GM19239 (cell line): ENCODE measurements at regions not wholly inside any gene's neighbourhood (a gene's known extent, or its start where the extent isn't known, plus 50 kb on each side); places are given as distances from the start of the nearest gene placed in this dataset.

Source experiments
- DNase-seq: peaks from one replicate; pipeline ENCODE4 v3.0.0; 2011; ENCODE audit warnings: low spot score; ENCODE audit not compliant: insufficient read length
- FAIRE-seq: peaks from 2 replicates; lab custom pipeline; 2011; peaks lifted over from hg19 to GRCh38; lab: Jason Lieb, UNC

GRCh38 chr5:71937921-71938698 lies 169.2 kb upstream of the MAP1B start:
- no peak for FAIRE-seq

DNA sequence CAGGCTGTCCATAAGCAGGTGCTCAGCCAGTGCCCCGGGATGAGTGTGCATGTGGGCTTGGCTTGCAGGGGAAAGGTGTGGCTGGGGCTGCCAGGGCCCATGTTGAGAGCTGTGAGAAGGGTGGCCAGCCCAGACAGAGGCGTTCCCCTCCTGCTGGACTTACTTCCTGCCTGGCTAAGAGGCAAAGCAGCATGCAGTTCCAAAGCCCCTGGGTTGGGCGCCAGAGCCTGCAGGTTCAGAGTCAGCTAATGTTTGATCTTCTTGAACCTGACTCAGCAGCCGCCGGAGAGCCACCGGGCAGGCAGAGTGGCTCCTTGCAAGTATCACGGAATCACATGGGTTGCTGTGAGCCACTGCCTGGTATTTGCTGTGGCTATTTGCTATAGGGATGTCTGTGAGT lies 168.4 kb upstream of the MAP1B start:
- FAIRE-seq = no peak
- no peak for DNase-seq

More at GRCh38 chr5:71937921-71938698, 169.2 kb upstream of the MAP1B start:
- no peak for DNase-seq

DNA sequence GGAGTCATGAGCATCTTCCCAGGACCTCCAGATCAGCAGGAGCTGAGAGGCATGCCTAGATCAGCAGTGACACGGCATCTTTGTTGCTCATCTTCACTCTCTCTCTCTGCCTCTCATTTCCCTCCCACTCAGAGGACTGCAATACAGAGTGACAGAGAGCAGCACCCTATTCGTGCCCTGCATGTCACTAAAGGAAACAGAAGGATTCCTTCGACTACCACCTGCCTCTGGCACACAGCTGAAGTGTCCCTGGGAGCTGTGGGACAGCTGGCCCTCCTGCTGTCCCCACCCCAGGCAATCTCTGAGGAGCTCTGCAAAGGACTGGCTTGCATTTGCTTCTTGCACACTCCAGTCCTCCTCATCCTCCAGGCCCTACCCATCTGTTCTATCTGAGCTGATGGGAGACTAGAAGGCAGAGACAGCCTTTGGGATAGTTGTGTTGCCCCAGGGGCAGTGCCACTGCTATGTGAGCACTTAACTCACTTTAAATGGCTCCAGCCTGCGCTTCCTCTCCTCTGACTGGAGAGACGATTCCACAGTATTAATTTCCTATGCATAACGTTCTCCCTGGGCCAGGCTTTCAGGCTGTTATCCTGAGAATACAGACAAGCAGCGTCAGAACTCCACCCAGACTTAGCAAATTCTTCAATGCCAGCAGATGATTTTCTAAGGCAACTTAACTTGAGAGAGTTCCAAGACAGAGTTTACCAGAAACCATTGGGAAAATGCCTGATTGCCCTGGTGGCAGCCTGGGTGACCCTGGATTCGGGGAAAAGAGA lies 167.6 kb upstream of the MAP1B start:
- DNase-seq = no peak

GRCh38 chr5:71943874-71944273 lies 163.4 kb upstream of the MAP1B start:
- DNase-seq (no peak), FAIRE-seq (no peak)

More for the DNA sequence above, 167.6 kb upstream of the MAP1B start:
- no peak for FAIRE-seq

DNA sequence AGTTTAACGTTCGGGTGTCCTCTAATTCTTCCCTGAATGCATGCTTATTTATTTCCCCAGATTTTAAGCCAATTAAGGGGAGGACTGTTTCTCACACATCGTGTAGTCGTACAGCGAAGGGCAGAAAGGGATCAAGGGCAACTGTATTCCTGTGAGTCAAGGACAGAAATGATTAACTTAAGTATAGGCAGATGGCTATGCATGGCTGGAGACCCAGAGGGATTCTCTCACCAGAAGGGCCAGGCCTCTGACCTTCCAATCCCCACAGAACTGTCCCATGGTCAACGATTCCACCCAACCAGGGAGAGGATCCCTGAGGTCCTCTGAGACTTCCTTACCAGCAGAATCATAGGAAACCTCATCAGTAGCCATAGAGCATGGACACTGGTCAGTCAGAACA lies 161.8 kb upstream of the MAP1B start:
- DNase-seq (no peak), FAIRE-seq (no peak)

DNA sequence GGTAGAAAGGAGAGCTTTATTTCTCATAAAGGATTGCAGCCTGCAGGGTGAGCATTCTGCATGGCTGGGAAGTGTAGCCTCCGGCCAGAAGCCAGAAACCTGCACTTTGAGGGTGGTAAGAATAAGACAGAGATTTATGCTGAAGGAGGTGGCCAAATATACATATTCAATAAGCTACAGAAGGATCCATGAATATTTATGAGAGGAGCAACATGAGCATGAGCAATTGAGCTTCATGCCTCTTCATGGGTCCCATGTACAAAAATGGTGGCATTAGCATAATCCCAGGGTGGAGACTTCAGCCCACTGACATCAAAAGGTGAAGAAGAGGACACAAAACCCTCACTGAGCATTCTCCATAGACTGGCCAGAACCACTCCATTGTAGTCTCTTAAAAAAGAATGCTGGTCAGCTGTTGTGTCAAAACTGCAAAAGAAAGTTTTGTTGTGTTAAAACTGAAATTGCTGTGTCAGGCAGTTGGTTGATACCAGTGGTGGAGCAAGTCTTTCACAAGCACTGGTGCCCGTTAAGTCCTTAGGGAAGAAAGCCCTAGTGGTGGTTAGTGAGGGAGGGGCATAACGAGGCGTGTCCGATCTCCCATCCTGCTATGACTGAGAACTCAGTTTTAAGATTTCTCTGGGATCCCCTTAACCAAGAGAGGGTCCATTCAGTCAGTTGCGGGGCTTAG lies 160.8 kb upstream of the MAP1B start:
- DNase-seq (no peak), FAIRE-seq (no peak)

GRCh38 chr5:71948206-71948605 lies 159.1 kb upstream of the MAP1B start:
- no peak for FAIRE-seq
- DNase-seq = no peak

- FAIRE-seq (no peak), DNase-seq (no peak)
Observed at GRCh38 chr5:71949772-71950171, 157.5 kb upstream of the MAP1B start.

- DNase-seq = no peak
- FAIRE-seq = no peak
Observed at GRCh38 chr5:71953866-71954265, 153.4 kb upstream of the MAP1B start.

DNA sequence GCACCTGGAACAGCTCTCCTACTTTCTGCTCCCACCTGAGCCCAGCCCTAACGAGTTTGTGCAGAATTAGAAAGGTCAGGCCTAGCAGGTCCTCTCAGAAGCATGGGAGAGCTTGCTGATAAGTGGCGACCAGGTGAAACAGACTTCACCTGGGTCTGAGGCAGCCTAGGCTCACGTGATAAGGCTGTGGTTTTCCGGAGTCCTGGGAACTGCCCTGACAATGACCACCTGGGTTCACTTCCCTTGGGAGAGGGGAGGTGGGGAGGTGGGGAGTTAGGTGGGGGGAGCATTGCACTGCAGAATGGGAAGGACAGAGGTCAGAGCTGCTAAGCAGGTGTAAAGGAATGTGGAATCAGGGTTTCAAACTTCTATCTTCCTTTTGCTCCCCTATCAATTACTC lies 152.9 kb upstream of the MAP1B start:
- FAIRE-seq (no peak), DNase-seq (no peak)

GRCh38 chr5:71955723-71956122 lies 151.6 kb upstream of the MAP1B start:
- FAIRE-seq (no peak), DNase-seq (no peak)

DNA sequence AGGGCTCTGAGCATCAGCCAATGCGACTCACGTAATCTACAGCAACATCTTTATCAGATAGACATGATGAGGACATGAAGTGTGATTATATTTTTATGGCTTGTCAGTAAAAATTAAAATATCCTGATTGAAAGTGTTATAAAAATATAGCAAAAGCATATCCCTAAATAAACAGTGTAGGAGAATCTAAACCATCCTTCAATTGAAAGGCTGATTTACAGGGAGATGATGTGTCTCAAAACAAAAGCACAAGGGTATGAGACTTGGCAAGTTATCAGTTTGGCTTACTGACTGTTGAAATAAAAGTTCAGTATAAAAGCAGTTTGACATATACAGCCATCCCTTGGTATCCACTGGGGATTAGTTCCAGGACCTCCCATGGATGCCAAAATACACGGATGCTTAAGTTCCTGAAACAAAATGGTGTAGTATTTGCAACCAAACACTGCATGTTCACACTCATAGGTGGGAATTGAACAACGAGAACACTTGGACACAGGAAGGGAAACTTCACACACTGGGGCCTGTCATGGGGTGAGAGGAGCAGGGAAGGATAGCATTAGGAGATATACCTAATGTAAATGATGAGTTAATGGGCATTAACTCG lies 149.9 kb upstream of the MAP1B start:
- FAIRE-seq (no peak), DNase-seq (no peak)

DNA sequence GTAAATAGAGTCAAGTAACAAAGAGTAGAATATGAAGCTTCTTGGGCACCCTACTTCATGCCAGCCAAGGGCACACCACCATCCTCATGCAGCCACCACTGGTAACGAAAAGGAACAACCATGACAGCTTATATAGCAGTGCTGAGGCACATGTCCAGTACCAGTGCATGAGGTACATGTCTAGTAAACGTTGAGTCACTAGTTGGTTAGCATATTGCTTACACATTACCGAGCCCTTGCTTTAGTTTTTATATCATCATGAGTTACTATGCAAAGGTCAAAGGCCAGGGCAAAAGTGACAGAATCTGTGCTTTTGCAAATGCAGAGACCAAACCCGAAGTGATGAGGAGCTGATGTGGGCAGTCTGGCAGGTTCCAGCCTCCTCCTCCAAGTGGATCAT lies 147.1 kb upstream of the MAP1B start:
- FAIRE-seq (no peak), DNase-seq (no peak)

GRCh38 chr5:71961786-71962185 lies 145.5 kb upstream of the MAP1B start:
- DNase-seq (no peak), FAIRE-seq (no peak)

DNA sequence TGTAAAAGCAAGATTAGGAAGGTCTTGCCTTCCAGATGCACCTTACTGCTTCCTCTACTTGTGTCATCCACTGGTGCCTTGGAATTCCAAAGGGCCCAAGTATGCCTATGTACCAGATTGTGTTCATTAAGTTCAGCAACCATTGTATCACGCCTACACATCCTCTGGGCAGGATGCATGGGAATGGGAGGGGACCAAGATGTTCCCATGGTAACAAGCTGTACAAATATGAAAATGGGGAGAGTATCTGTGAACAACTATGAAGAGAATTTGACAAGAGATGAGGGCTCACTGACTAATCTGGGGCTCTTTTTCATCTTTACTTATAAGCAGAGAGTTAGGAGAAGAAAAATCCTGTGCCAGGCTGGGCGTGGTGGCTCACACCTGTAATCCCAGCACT lies 137.8 kb upstream of the MAP1B start:
- DNase-seq (no peak), FAIRE-seq (no peak)

- DNase-seq = no peak
- no peak for FAIRE-seq
Observed at GRCh38 chr5:71971862-71972261, 135.4 kb upstream of the MAP1B start.

- DNase-seq (no peak), FAIRE-seq (no peak)
Observed at GRCh38 chr5:71972777-71973473, 134.3 kb upstream of the MAP1B start.

- DNase-seq = no peak
- FAIRE-seq = no peak
Observed at GRCh38 chr5:71973563-71973962, 133.7 kb upstream of the MAP1B start.

DNA sequence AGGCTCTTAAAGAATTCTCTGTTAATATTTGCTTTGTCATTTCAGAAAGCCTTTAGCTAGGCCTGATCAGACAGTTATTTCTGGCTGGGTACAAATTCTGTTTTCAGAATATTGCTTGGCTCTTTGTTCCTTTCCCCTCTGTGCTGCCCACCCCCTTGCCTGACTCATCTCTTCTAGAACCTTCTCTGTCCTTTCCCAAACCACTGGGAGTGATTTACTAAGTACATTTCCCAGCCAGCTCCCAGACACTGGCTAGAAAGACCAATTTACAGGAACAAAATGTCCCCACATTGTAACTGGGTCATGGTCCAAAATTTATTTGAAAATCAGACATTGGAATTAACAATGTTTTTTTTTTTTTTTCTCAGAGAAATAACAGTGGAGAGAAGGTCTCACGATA lies 133.1 kb upstream of the MAP1B start:
- DNase-seq = no peak
- no peak for FAIRE-seq

DNA sequence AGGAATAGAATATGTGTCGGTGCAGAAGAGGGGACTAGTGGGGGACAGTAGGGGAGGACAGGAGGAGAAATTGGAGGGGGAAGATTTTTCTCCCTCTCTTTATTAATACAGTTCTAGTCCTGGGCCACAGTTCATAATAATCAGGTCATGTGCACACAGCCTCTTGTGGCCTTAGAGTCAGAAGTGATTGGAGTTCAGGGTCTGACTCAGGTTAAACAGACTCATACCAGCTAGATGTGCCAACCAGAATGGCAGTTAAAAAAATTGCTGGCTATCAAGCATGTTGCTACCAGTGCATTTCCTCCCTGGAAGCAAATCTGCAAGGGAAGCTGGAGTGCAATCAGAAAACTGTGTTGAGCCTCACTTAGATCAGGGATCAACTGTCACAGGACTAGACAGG lies 132.7 kb upstream of the MAP1B start:
- FAIRE-seq = no peak

More for the DNA sequence above, 132.7 kb upstream of the MAP1B start:
- no peak for DNase-seq
